ENCODE measurements at regions not wholly inside any gene's neighbourhood (a gene's known extent, or its start where the extent isn't known, plus 50 kb on each side); places are given as distances from the start of the nearest gene placed in this dataset.

- TF ChIP-seq FOXP2 (optimal IDR thresholded peaks at IDR 0.05; ENCODE audit: borderline replicate concordance, extremely low read depth, extremely low read length, insufficient read depth) (no peak), REST (IDR thresholded peaks at IDR 0.05; ENCODE audit: insufficient read depth in 1 of 2, low read depth in 2 of 2, low read length in 2 of 2) (no peak), POLR2AphosphoS5 (IDR thresholded peaks at IDR 0.05; ENCODE audit: low read depth, low read length) (no peak), TAF1 (IDR thresholded peaks at IDR 0.05; ENCODE audit: borderline replicate concordance, insufficient read depth, low read length) (no peak)
Observed at GRCh38 chr6:164325168-164325567, 910.6 kb downstream of the QKI start.

- TF ChIP-seq FOXP2 (optimal IDR thresholded peaks at IDR 0.05; ENCODE audit: borderline replicate concordance, extremely low read depth, extremely low read length, insufficient read depth): no peak
- no peak for TF ChIP-seq REST (IDR thresholded peaks at IDR 0.05; ENCODE audit: insufficient read depth in 1 of 2, low read depth in 2 of 2, low read length in 2 of 2)
- no peak for TF ChIP-seq TAF1 (IDR thresholded peaks at IDR 0.05; ENCODE audit: borderline replicate concordance, insufficient read depth, low read length)
Observed at GRCh38 chr6:164322533-164322932, 908.0 kb downstream of the QKI start.

- TF ChIP-seq TAF1 (IDR thresholded peaks at IDR 0.05; ENCODE audit: borderline replicate concordance, insufficient read depth, low read length) (no peak), SIN3A (IDR thresholded peaks at IDR 0.05; ENCODE audit: borderline replicate concordance, insufficient read depth, low read length) (no peak), POLR2AphosphoS5 (IDR thresholded peaks at IDR 0.05; ENCODE audit: low read depth, low read length) (no peak), FOXP2 (optimal IDR thresholded peaks at IDR 0.05; ENCODE audit: borderline replicate concordance, extremely low read depth, extremely low read length, insufficient read depth) (no peak), REST (IDR thresholded peaks at IDR 0.05; ENCODE audit: insufficient read depth in 1 of 2, low read depth in 2 of 2, low read length in 2 of 2) (no peak)
Observed at GRCh38 chr6:164321297-164321696, 906.8 kb downstream of the QKI start.

- TF ChIP-seq POLR2AphosphoS5 (IDR thresholded peaks at IDR 0.05; ENCODE audit: low read depth, low read length) (no peak), TAF1 (IDR thresholded peaks at IDR 0.05; ENCODE audit: borderline replicate concordance, insufficient read depth, low read length) (no peak), FOXP2 (optimal IDR thresholded peaks at IDR 0.05; ENCODE audit: borderline replicate concordance, extremely low read depth, extremely low read length, insufficient read depth) (no peak), REST (IDR thresholded peaks at IDR 0.05; ENCODE audit: insufficient read depth in 1 of 2, low read depth in 2 of 2, low read length in 2 of 2) (no peak), SIN3A (IDR thresholded peaks at IDR 0.05; ENCODE audit: borderline replicate concordance, insufficient read depth, low read length) (no peak)
Observed at GRCh38 chr6:164315376-164315775, 900.9 kb downstream of the QKI start.

- TF ChIP-seq SIN3A (IDR thresholded peaks at IDR 0.05; ENCODE audit: borderline replicate concordance, insufficient read depth, low read length): no peak
- TF ChIP-seq TAF1 (IDR thresholded peaks at IDR 0.05; ENCODE audit: borderline replicate concordance, insufficient read depth, low read length): no peak
- TF ChIP-seq POLR2AphosphoS5 (IDR thresholded peaks at IDR 0.05; ENCODE audit: low read depth, low read length): no peak
- TF ChIP-seq REST (IDR thresholded peaks at IDR 0.05; ENCODE audit: insufficient read depth in 1 of 2, low read depth in 2 of 2, low read length in 2 of 2): no peak
- no peak for TF ChIP-seq FOXP2 (optimal IDR thresholded peaks at IDR 0.05; ENCODE audit: borderline replicate concordance, extremely low read depth, extremely low read length, insufficient read depth)
Observed at GRCh38 chr6:164308339-164308738, 893.8 kb downstream of the QKI start.
